ENCODE measurements at regions not wholly inside any gene's neighbourhood (a gene's known extent, or its start where the extent isn't known, plus 50 kb on each side); places are given as distances from the start of the nearest gene placed in this dataset.

- H3K4me1 ChIP-seq, result no peaks in the 10 kb centered on the region
- H3K4me3 ChIP-seq, result no peak overlapping the region
- no peaks in the 10 kb centered on the region for H3K9me3 ChIP-seq
- TF ChIP-seq POLR2A (IDR thresholded peaks at IDR 0.05) (no peak), CTCF (IDR thresholded peaks at IDR 0.05) (no peak), POLR2AphosphoS5 (IDR thresholded peaks at IDR 0.05) (no peak)
- DNase-seq (ENCODE audit: low spot score in 2 of 2), result no peak
- H3K27me3 ChIP-seq, result no peaks in the 10 kb centered on the region
- intact Hi-C loops (cut with DNase I; ENCODE audit: low total_unique reads), result no loop called here
- H3K27ac ChIP-seq, result no peak overlapping the region
- no peaks in the 10 kb centered on the region for H3K36me3 ChIP-seq
Observed at GRCh38 chr3:5732081-5732480, 544.6 kb downstream of the EDEM1 start.

- Histone ChIP-seq H3K4me3 (no peak overlapping the region), H3K4me1 (no peaks in the 10 kb centered on the region), H3K36me3 (no peaks in the 10 kb centered on the region), H3K9me3 (no peaks in the 10 kb centered on the region), H3K27ac (no peak overlapping the region), H3K27me3 (no peaks in the 10 kb centered on the region)
- no peak for DNase-seq (ENCODE audit: low spot score in 2 of 2)
- intact Hi-C loops (cut with DNase I; ENCODE audit: low total_unique reads), result no loop called here
- TF ChIP-seq POLR2AphosphoS5 (IDR thresholded peaks at IDR 0.05) (no peak), POLR2A (IDR thresholded peaks at IDR 0.05) (no peak), CTCF (IDR thresholded peaks at IDR 0.05) (no peak)
Observed at GRCh38 chr3:5733995-5734394, 546.5 kb downstream of the EDEM1 start.

- Histone ChIP-seq H3K27me3 (no peaks in the 10 kb centered on the region), H3K36me3 (no peaks in the 10 kb centered on the region), H3K4me3 (no peak overlapping the region), H3K9me3 (no peaks in the 10 kb centered on the region), H3K27ac (no peak overlapping the region), H3K4me1 (no peaks in the 10 kb centered on the region)
- no peak for TF ChIP-seq POLR2AphosphoS5 (IDR thresholded peaks at IDR 0.05)
- no peak for TF ChIP-seq POLR2A (IDR thresholded peaks at IDR 0.05)
- no peak for TF ChIP-seq CTCF (IDR thresholded peaks at IDR 0.05)
- intact Hi-C loops (cut with DNase I; ENCODE audit: low total_unique reads), result no loop called here
- no peak for DNase-seq (ENCODE audit: low spot score in 2 of 2)
Observed at GRCh38 chr3:5735896-5736295, 548.4 kb downstream of the EDEM1 start.

- Histone ChIP-seq H3K4me1 (no peaks in the 10 kb centered on the region), H3K27me3 (no peaks in the 10 kb centered on the region), H3K4me3 (no peak overlapping the region), H3K27ac (no peak overlapping the region), H3K36me3 (no peaks in the 10 kb centered on the region), H3K9me3 (no peaks in the 10 kb centered on the region)
- DNase-seq (ENCODE audit: low spot score in 2 of 2), result no peak
- intact Hi-C loops (cut with DNase I; ENCODE audit: low total_unique reads), result loop anchor here (2.0 kb wide), 1 partner anchor 101 kb away; no protein-coding TSS in a partner anchor
- TF ChIP-seq CTCF (IDR thresholded peaks at IDR 0.05) (no peak), POLR2AphosphoS5 (IDR thresholded peaks at IDR 0.05) (no peak), POLR2A (IDR thresholded peaks at IDR 0.05) (no peak)
Observed at GRCh38 chr3:5739299-5739935, 551.9 kb downstream of the EDEM1 start.

GRCh38 chr3:5739949-5740348 is 552.4 kb downstream of the EDEM1 start:
- TF ChIP-seq POLR2A (IDR thresholded peaks at IDR 0.05) (no peak), POLR2AphosphoS5 (IDR thresholded peaks at IDR 0.05) (no peak), CTCF (IDR thresholded peaks at IDR 0.05) (no peak)
- intact Hi-C loops (cut with DNase I; ENCODE audit: low total_unique reads), result loop anchor here (2.0 kb wide), 1 partner anchor 101 kb away; no protein-coding TSS in a partner anchor
- DNase-seq (ENCODE audit: low spot score in 2 of 2), result no peak

More at GRCh38 chr3:5739949-5740348, 552.4 kb downstream of the EDEM1 start:
- H3K27ac ChIP-seq, result no peak overlapping the region
- H3K27me3 ChIP-seq, result no peaks in the 10 kb centered on the region
- no peaks in the 10 kb centered on the region for H3K36me3 ChIP-seq
- H3K9me3 ChIP-seq, result no peaks in the 10 kb centered on the region
- no peak overlapping the region for H3K4me3 ChIP-seq
- no peaks in the 10 kb centered on the region for H3K4me1 ChIP-seq
